ENCODE measurements at regions not wholly inside any gene's neighbourhood (a gene's known extent, or its start where the extent isn't known, plus 50 kb on each side); places are given as distances from the start of the nearest gene placed in this dataset.
"Not testable (repeated sequence)": the region's sequence is repeated elsewhere in the genome, so short reads cannot be mapped to it uniquely, and the experiment has no call there.

DNA sequence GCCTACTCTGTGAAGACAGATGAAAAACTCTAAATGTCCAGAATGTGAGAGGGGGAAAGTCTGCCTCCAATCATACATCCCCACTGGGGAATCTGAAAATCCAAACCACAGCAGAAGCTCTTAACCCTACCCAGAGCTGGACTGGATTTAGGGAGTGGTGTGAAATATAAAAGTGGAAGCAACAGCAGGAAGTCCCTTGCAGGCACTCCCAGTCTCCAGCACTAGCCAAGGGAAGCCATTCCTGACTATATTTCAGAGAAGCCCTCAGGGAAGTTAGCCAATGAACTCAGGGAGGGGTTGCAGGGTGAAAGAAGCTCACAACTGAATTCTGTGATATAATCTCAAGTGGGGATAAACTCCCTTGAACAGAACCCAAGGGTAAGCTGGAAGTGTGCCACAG, 51.5 kb downstream of the CRPPA start:
- DNase-seq (ENCODE audit: low spot score) = no peak

GRCh38 chr7:16369309-16369708, 52.0 kb downstream of the CRPPA start:
- DNase-seq (ENCODE audit: low spot score) = not testable (repeated sequence)

- DNase-seq (ENCODE audit: low spot score) = no peak
These were observed 52.5 kb downstream of the CRPPA start for GRCh38 chr7:16368885-16369284.

- DNase-seq (ENCODE audit: low spot score) = no peak
These were observed 54.2 kb downstream of the CRPPA start for GRCh38 chr7:16367115-16367514.

DNA sequence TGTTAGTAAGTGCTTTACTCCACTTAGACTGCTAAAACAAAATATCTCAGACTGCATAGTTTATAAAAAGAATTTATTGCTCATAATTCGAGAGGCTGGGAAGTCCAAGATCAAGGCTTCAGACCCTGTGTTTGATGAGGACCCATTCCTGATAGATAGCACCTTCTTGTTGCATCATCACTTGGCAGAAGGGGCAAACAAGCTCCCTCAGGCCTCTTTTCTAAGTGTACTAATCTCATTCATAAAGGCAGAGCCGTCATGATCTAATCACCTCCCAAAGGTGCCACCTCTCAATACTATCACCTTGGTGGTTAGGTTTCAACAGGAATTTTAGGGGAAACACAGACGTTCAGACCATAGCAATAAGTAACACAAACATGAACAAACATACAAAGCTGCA, 55.4 kb downstream of the CRPPA start:
- DNase-seq (ENCODE audit: low spot score) = no peak

- DNase-seq (ENCODE audit: low spot score) = no peak
These were observed 56.2 kb downstream of the CRPPA start for GRCh38 chr7:16365177-16365576.

GRCh38 chr7:16359216-16359615, 62.1 kb downstream of the CRPPA start:
- no peak for DNase-seq (ENCODE audit: low spot score)

DNA sequence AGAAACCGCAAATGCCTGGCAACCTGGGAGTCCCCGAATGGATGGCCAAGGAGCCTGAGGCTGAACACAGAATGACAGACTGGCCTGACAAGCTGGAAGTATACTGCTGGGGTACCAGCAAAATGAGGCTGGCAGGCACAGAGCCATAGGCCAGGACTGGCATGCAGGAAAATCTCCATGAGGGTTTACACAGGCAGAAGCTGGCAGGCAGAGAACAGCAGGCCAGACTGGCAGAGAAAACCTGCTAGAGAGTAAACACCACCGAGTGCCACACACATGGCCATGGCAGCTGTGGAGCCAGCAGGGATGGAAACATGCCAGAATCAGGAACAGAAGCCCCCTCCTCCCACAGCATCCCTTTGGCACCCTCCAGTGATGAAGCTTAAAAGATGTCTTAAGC, 63.4 kb downstream of the CRPPA start:
- no peak for DNase-seq (ENCODE audit: low spot score)

GRCh38 chr7:16357474-16357873, 63.9 kb downstream of the CRPPA start:
- no peak for DNase-seq (ENCODE audit: low spot score)

DNA sequence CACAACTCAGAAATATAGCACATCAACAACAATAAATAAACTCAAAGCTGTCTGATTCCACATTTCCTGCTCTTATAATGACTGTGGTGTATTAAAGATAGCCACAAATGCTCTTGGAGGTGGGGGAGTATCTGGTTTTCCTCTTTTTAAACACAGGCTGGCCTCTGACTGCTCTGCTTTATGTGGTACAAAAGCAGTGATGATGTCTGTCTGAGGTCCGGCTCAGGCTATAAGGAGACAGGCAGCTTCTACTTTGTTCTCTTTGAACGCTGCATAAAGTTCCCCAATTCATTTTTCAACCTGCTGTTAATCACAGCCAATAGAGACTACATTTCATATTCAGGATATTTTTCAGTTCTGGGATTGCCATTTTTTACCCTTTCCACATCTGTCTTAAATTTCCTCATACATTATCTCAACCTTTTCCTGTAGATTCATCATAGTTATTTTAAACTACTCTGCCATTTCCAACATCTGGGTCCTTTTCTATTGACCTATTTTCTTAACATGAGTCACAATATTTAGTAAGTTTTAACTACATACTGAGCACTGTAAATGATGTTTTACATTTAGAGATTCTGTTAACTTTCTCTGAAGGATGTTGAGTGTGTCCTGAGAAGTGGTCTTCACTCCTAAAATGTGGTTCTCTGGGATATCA, 64.9 kb downstream of the CRPPA start:
- no peak for DNase-seq (ENCODE audit: low spot score)

- no peak for DNase-seq (ENCODE audit: low spot score)
These were observed 66.8 kb downstream of the CRPPA start for GRCh38 chr7:16354573-16354972.

- DNase-seq (ENCODE audit: low spot score) = no peak
These were observed 68.1 kb downstream of the CRPPA start for GRCh38 chr7:16353226-16353625.

- DNase-seq (ENCODE audit: low spot score) = no peak
These were observed 70.7 kb downstream of the CRPPA start for GRCh38 chr7:16350634-16351033.

DNA sequence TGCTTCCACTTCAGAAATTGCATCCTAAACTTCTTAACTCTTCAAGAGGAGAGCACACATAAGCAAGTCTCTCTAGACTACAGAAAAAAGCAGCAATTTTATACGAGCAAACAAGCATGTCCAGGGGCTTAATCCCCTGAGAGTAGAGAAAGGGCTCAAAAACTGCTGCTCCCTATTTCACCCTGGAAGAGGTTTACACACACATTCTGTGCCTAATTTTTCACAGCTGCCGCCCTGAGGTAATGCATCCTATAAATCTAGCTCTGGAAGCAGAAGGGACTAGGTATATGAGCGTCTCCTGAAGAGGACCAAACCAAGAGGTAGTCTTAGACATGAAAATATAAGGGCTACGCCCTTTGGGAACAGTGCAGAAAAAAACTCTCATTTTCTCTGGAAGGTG, 73.1 kb downstream of the CRPPA start:
- DNase-seq (ENCODE audit: low spot score) = no peak

DNA sequence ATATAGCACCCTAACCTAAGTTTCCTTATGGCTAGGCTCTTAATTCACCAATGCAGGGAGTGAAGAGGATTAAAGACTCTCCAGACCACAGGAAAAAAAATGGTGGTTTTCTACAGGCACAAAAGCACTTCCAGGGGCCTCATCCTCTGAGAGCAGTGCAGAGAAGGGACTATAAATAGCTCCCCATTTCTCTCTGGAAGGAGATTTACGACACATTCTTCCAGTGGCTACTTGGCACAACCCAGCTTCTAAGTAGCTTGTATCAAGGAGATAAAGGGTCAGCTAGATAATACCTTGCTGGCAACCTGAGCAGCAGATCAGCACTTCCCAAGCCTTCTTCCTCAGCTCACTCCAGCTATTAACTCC, 73.5 kb downstream of the CRPPA start:
- no peak for DNase-seq (ENCODE audit: low spot score)

- DNase-seq (ENCODE audit: low spot score) = no peak
These were observed 74.1 kb downstream of the CRPPA start for GRCh38 chr7:16347066-16347826.

DNA sequence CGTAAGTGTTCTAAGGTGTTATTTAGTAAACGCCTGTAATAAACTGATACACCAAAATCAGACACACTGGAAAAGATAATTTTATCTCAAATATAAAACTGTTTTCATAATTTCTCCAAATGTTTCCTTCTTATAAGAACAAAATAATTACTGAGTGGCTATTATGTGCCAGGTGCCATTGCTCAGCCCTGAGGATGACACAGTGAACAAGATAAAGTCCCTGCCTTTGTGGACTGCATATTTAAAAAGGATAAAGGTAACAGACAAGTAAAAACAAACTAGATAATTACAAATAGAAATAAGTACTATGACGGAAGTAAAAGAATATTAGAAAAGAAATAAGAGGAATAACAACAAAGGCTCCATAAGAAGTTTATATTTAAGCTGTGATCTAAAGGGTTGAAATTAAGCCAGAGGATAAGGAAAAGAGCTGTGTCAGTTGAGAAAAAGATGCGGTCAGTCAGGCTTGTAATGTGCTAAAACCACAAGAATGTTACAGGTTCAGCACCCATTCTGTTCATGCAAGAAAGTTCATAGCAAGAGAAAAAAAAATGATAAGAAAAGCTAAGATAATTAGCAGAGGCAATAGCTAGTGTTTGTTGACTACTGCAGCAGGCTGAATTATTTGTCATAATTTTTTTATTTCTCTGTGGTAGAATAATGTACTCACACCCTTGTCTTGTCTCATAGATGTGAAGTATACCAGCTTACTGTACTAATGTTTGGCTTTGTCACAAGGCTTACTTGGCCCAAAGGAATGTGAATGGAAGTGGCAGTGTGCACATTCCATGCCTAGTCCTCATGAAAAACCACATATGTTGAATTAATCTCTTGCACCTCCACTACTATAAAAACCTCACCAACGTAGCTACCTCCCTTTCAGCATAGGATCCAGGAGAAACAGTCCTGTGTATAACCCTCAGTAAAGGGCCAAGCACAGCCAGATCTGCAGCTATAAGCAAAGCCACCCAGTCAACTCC, 75.1 kb downstream of the CRPPA start:
- no peak for DNase-seq (ENCODE audit: low spot score)

DNA sequence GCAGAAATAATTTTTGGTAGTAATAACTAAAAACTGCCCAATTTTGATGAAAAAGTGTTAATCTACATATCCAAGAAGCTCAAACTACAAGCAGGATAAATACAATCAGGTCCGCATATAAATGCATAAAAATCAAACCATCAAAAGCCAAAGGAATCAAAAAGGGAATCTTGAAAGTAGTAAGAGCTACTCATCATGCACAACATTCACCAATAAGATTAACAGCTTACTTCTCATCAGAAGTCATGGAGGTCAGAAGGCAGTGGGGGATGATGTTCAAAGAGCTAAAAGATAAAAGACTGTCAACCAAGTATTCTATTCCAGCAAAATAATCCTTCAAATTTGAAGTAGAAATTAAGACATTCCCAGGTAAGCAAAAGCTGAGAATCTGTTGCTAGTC, 76.4 kb downstream of the CRPPA start:
- no peak for DNase-seq (ENCODE audit: low spot score)

DNA sequence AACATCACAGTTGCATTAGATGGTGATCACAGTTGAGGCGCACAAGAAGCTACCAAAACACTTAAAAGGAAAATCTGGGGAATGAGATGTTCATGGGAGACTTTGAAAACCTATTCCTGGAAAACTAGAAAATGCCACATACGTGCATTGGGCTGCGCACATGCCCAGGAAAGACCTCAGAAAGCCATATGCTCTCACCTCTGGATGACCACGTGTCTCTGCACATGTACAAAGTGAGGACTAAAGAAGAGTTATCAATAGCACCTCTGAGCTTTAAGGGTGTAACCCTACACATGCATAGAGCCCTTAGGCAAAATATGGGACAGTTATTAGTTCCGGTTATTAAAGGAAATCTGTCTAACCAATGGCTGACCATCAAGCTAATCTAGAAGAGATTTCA, 77.7 kb downstream of the CRPPA start:
- no peak for DNase-seq (ENCODE audit: low spot score)

DNA sequence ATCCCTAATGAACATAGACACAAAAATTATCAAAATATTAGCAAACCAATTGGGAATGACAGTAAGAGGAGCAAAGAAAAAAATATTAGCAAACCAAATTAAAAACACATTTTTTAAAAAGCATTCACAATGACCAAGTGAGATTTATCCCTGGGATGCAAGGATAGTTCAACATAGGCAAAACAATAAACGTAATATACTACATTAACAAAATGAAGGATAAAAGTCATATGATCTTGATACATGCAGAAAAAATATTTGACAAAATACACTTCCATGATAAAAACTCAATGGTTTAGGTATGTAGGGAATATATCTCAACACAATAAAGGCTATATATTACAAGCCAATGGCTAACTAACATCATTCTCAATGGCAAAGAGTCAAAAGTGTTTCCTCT, 83.3 kb downstream of the CRPPA start:
- DNase-seq (ENCODE audit: low spot score) = no peak

- no peak for DNase-seq (ENCODE audit: low spot score)
These were observed 95.2 kb downstream of the CRPPA start for GRCh38 chr7:16326106-16326505.

DNA sequence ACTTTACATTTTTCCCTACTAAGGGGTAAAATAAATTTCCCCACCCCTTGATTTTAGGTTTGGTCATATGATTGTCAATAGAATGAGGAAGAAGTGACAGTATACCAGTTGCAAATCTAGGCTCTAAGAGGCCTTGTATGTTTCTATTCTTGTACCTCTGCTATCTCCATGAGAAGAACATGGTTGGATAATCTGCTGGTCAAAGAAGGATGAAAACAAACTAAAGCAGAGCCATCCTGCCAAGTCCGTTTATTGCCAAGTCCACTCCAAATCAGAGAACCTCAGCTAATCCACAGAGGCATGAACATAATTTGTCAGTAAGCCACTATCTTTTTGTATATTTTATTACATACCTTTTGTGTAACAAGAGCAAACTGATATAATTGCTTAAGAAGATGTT, 98.0 kb downstream of the CRPPA start:
- DNase-seq (ENCODE audit: low spot score) = no peak

Measured in germinal center (tissue), 1 donor.